ENCODE measurements at regions not wholly inside any gene's neighbourhood (a gene's known extent, or its start where the extent isn't known, plus 50 kb on each side); places are given as distances from the start of the nearest gene placed in this dataset.
"Not testable (repeated sequence)": the region's sequence is repeated elsewhere in the genome, so short reads cannot be mapped to it uniquely, and the experiment has no call there.

GRCh38 chr5:51138164-51138563 is 245.1 kb upstream of the ISL1 start:
- H3K9me3 Mint-ChIP-seq = peaks cover 0 to 9% (median 3%) of the 10 kb centered on the region in 3 donors
- H3K4me3 Mint-ChIP-seq = no peak overlapping the region
- no peaks in the 10 kb centered on the region for H3K36me3 Mint-ChIP-seq
- no peaks in the 10 kb centered on the region for H3K4me1 Mint-ChIP-seq
- H3K27ac Mint-ChIP-seq = no peak overlapping the region
- no peaks in the 10 kb centered on the region for H3K27me3 Mint-ChIP-seq

GRCh38 chr5:51148437-51148836 is 234.8 kb upstream of the ISL1 start:
- Mint-ChIP-seq H3K4me3 (no peak overlapping the region), H3K4me1 (no peaks in the 10 kb centered on the region), H3K27ac (no peak overlapping the region), H3K36me3 (no peaks in the 10 kb centered on the region), H3K27me3 (no peaks in the 10 kb centered on the region), H3K9me3 (peaks cover 7 to 29% (median 8%) of the 10 kb centered on the region in 3 donors)

GRCh38 chr5:51156222-51156621 is 227.0 kb upstream of the ISL1 start:
- H3K27me3 Mint-ChIP-seq = no peaks in the 10 kb centered on the region
- no peaks in the 10 kb centered on the region for H3K36me3 Mint-ChIP-seq
- H3K9me3 Mint-ChIP-seq = peaks cover 4 to 9% (median 5%) of the 10 kb centered on the region in 3 donors
- no peak overlapping the region for H3K4me3 Mint-ChIP-seq
- H3K27ac Mint-ChIP-seq = no peak overlapping the region
- no peaks in the 10 kb centered on the region for H3K4me1 Mint-ChIP-seq

- Mint-ChIP-seq H3K27ac (no peak overlapping the region), H3K4me1 (no peaks in the 10 kb centered on the region), H3K9me3 (peaks cover 4 to 10% (median 8%) of the 10 kb centered on the region in 3 donors), H3K27me3 (no peaks in the 10 kb centered on the region), H3K4me3 (no peak overlapping the region), H3K36me3 (no peaks in the 10 kb centered on the region)
These were observed 226.4 kb upstream of the ISL1 start for GRCh38 chr5:51156838-51157237.

- Mint-ChIP-seq H3K27ac (no peak overlapping the region), H3K9me3 (peaks cover 6 to 20% (median 20%) of the 10 kb centered on the region in 3 donors), H3K36me3 (no peaks in the 10 kb centered on the region), H3K4me1 (no peaks in the 10 kb centered on the region), H3K4me3 (no peak overlapping the region), H3K27me3 (no peaks in the 10 kb centered on the region)
These were observed 224.1 kb upstream of the ISL1 start for GRCh38 chr5:51159164-51159563.

GRCh38 chr5:51159606-51160005 is 223.6 kb upstream of the ISL1 start:
- no peaks in the 10 kb centered on the region for H3K27me3 Mint-ChIP-seq
- no peak overlapping the region for H3K27ac Mint-ChIP-seq
- H3K4me3 Mint-ChIP-seq = no peak overlapping the region
- H3K36me3 Mint-ChIP-seq = no peaks in the 10 kb centered on the region
- H3K9me3 Mint-ChIP-seq = peaks cover 7 to 20% (median 19%) of the 10 kb centered on the region in 3 donors
- H3K4me1 Mint-ChIP-seq = no peaks in the 10 kb centered on the region

GRCh38 chr5:51162245-51162644 is 221.0 kb upstream of the ISL1 start:
- H3K4me3 Mint-ChIP-seq = no peak overlapping the region
- no peaks in the 10 kb centered on the region for H3K36me3 Mint-ChIP-seq
- H3K27me3 Mint-ChIP-seq = no peaks in the 10 kb centered on the region
- H3K27ac Mint-ChIP-seq = no peak overlapping the region
- H3K9me3 Mint-ChIP-seq = peaks cover 7 to 26% (median 19%) of the 10 kb centered on the region in 3 donors
- H3K4me1 Mint-ChIP-seq = no peaks in the 10 kb centered on the region

GRCh38 chr5:51165621-51166020 is 217.6 kb upstream of the ISL1 start:
- not testable (repeated sequence) for H3K27me3 Mint-ChIP-seq, H3K36me3 Mint-ChIP-seq, H3K27ac Mint-ChIP-seq, H3K4me3 Mint-ChIP-seq, H3K4me1 Mint-ChIP-seq
- H3K9me3 Mint-ChIP-seq = peaks cover 7 to 29% (median 23%) of the 10 kb centered on the region in 3 donors

- no peaks in the 10 kb centered on the region for H3K27me3 Mint-ChIP-seq
- H3K4me3 Mint-ChIP-seq = no peak overlapping the region
- H3K27ac Mint-ChIP-seq = no peak overlapping the region
- H3K9me3 Mint-ChIP-seq = peaks cover 0 to 4% (median 3%) of the 10 kb centered on the region in 3 donors
- no peaks in the 10 kb centered on the region for H3K4me1 Mint-ChIP-seq
- H3K36me3 Mint-ChIP-seq = no peaks in the 10 kb centered on the region
These were observed 210.2 kb upstream of the ISL1 start for GRCh38 chr5:51172903-51173626.

GRCh38 chr5:51181208-51181894 is 201.9 kb upstream of the ISL1 start:
- Mint-ChIP-seq H3K4me1 (no peaks in the 10 kb centered on the region), H3K4me3 (no peak overlapping the region), H3K36me3 (no peaks in the 10 kb centered on the region), H3K9me3 (peaks cover 2 to 6% (median 2%) of the 10 kb centered on the region in 3 donors), H3K27me3 (no peaks in the 10 kb centered on the region), H3K27ac (no peak overlapping the region)

GRCh38 chr5:51185850-51186329 is 197.4 kb upstream of the ISL1 start:
- H3K27me3 Mint-ChIP-seq = no peaks in the 10 kb centered on the region

GRCh38 chr5:51188001-51188591 is 195.2 kb upstream of the ISL1 start:
- no peaks in the 10 kb centered on the region for H3K36me3 Mint-ChIP-seq
- no peaks in the 10 kb centered on the region for H3K4me1 Mint-ChIP-seq
- H3K27ac Mint-ChIP-seq = no peak overlapping the region
- no peaks in the 10 kb centered on the region for H3K27me3 Mint-ChIP-seq
- H3K9me3 Mint-ChIP-seq = peaks cover 1 to 5% (median 5%) of the 10 kb centered on the region in 3 donors
- no peak overlapping the region for H3K4me3 Mint-ChIP-seq

More at GRCh38 chr5:51185850-51186329, 197.4 kb upstream of the ISL1 start:
- Mint-ChIP-seq H3K27ac (no peak overlapping the region), H3K4me1 (no peaks in the 10 kb centered on the region), H3K36me3 (no peaks in the 10 kb centered on the region), H3K4me3 (no peak overlapping the region), H3K9me3 (peaks cover 0 to 3% (median 0%) of the 10 kb centered on the region in 3 donors)

- Mint-ChIP-seq H3K36me3 (no peaks in the 10 kb centered on the region), H3K27ac (no peak overlapping the region), H3K9me3 (peaks cover 3 to 15% (median 4%) of the 10 kb centered on the region in 3 donors), H3K4me3 (no peak overlapping the region), H3K27me3 (peaks cover 1% of the 10 kb centered on the region), H3K4me1 (peaks cover 0 to 1% (median 0%) of the 10 kb centered on the region in 3 donors)
These were observed 188.6 kb upstream of the ISL1 start for GRCh38 chr5:51194671-51195070.

GRCh38 chr5:51201024-51201423 is 182.2 kb upstream of the ISL1 start:
- no peak overlapping the region for H3K4me3 Mint-ChIP-seq
- H3K4me1 Mint-ChIP-seq = peaks cover 0 to 1% (median 0%) of the 10 kb centered on the region in 3 donors
- no peak overlapping the region for H3K27ac Mint-ChIP-seq
- H3K36me3 Mint-ChIP-seq = no peaks in the 10 kb centered on the region
- peaks cover 1% of the 10 kb centered on the region for H3K27me3 Mint-ChIP-seq
- H3K9me3 Mint-ChIP-seq = peaks cover 2 to 3% (median 2%) of the 10 kb centered on the region in 3 donors

- peaks cover 2 to 3% (median 2%) of the 10 kb centered on the region in 3 donors for H3K9me3 Mint-ChIP-seq
- no peaks in the 10 kb centered on the region for H3K36me3 Mint-ChIP-seq
- no peak overlapping the region for H3K27ac Mint-ChIP-seq
These were observed 181.5 kb upstream of the ISL1 start for GRCh38 chr5:51201708-51202107.

More at GRCh38 chr5:51201708-51202107, 181.5 kb upstream of the ISL1 start:
- no peak overlapping the region for H3K4me3 Mint-ChIP-seq
- peaks cover 0 to 1% (median 0%) of the 10 kb centered on the region in 3 donors for H3K4me1 Mint-ChIP-seq
- H3K27me3 Mint-ChIP-seq = peaks cover 1% of the 10 kb centered on the region
